MM.1S (cell line): ENCODE measurements at regions not wholly inside any gene's neighbourhood (a gene's known extent, or its start where the extent isn't known, plus 50 kb on each side); places are given as distances from the start of the nearest gene placed in this dataset.

Experiments
- CTCF ChIP-seq: fragments of 300-600 bp; sonication (generic); IDR thresholded peaks from 2 replicates; pipeline ENCODE4 v1.5.1; 2016; ENCODE audit warnings: antibody characterized with exemption, low read length, mixed read lengths
- EZH2 ChIP-seq: fragments of 300-600 bp; sonication (generic); optimal IDR thresholded peaks from 2 replicates; pipeline ENCODE3; 2017; ENCODE audit warnings: low read depth, mild to moderate bottlenecking, antibody characterized with exemption, low read length, mixed read lengths

GRCh38 chr7:112946350-112946749, 140.3 kb downstream of the GPR85 start:
- TF ChIP-seq CTCF (no peak), EZH2 (no peak)
